Lower lobe of right lung (tissue), 2 donors: ENCODE measurements at regions not wholly inside any gene's neighbourhood (a gene's known extent, or its start where the extent isn't known, plus 50 kb on each side); places are given as distances from the start of the nearest gene placed in this dataset.

Experiments used
- ATAC-seq, 2 donors: fragments of 200-7000 bp; cut with Tn5 transposase; one replicate each; pipeline ENCODE4 v1.9.1; 2020 to 2022; ENCODE audit warnings: mild to moderate bottlenecking in 2 of 2, moderate library complexity in 2 of 2
- DNase-seq: peaks from one replicate; pipeline ENCODE4 v3.0.0-alpha.2; 2020
- H3K27ac ChIP-seq: fragments of 200-600 bp; one replicate; pipeline ENCODE4 v1.8.0; 2022
- H3K27me3 ChIP-seq: fragments of 200-600 bp; one replicate; pipeline ENCODE4 v1.8.0; 2022; ENCODE audit warnings: low read depth
- H3K36me3 ChIP-seq: fragments of 200-600 bp; one replicate; pipeline ENCODE4 v1.8.0; 2022; ENCODE audit warnings: mild to moderate bottlenecking
- H3K4me1 ChIP-seq: fragments of 200-600 bp; one replicate; pipeline ENCODE4 v1.8.0; 2022
- H3K4me3 ChIP-seq: fragments of 200-600 bp; one replicate; pipeline ENCODE4 v1.8.0; 2022; ENCODE audit warnings: mild to moderate bottlenecking
- H3K9me3 ChIP-seq: fragments of 200-600 bp; one replicate; pipeline ENCODE4 v1.8.0; 2022
- CTCF ChIP-seq: fragments of 200-600 bp; IDR thresholded peaks from one replicate; pipeline ENCODE4 v1.8.0; 2022; ENCODE audit warnings: antibody characterized with exemption, mild to moderate bottlenecking
- intact Hi-C: fragments of 100-400 bp; cut with DNase I; formaldehyde crosslinking; loops from one replicate; pipeline ENCODE4 v1.11.0; 2022
- donor health status: DM: no; HTN: yes; CAD: no; lungs with severe emphysema.

- Histone ChIP-seq H3K4me3 (no peak overlapping the region), H3K27ac (no peak overlapping the region), H3K27me3 (no peaks in the 10 kb centered on the region), H3K36me3 (no peaks in the 10 kb centered on the region), H3K9me3 (no peaks in the 10 kb centered on the region), H3K4me1 (no peaks in the 10 kb centered on the region)
- no peak for TF ChIP-seq CTCF
- intact Hi-C loops, result no loop called here
- ATAC-seq (no peak), DNase-seq (no peak)
Observed at GRCh38 chr4:171667906-171668305, 145.3 kb upstream of the GALNTL6 start.

DNA sequence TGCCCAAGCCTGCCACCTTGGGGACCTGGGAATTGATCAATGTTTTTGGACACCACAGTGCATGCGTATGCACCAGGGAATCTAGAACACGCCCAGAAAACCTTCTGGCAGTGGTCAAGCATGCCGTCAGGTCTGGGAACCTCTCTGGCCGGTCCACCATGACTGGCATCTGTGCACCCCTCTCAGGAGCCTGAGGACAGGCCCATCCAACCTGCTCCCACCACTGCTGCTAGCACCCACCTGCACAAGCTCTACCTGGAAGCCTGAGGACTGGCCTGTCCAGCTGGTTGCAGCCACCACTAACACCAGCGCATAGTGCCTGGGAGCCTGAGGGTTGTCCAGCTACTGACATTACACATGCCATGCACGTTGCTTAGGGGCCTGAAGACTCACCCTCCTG, 162.1 kb upstream of the GALNTL6 start:
- Histone ChIP-seq H3K4me3 (no peak overlapping the region), H3K36me3 (no peaks in the 10 kb centered on the region), H3K27ac (no peak overlapping the region), H3K9me3 (no peaks in the 10 kb centered on the region), H3K27me3 (no peaks in the 10 kb centered on the region), H3K4me1 (no peaks in the 10 kb centered on the region)
- no peak for DNase-seq
- peak in 1 of 2 donors; percentile 25 for ATAC-seq
- no peak for TF ChIP-seq CTCF
- intact Hi-C loops, result no loop called here

- DNase-seq (no peak), ATAC-seq (peak in 1 of 2 donors; percentile 34)
- Histone ChIP-seq H3K27me3 (no peaks in the 10 kb centered on the region), H3K36me3 (no peaks in the 10 kb centered on the region), H3K9me3 (no peaks in the 10 kb centered on the region), H3K4me3 (no peak overlapping the region), H3K4me1 (no peaks in the 10 kb centered on the region), H3K27ac (no peak overlapping the region)
- no peak for TF ChIP-seq CTCF
- intact Hi-C loops, result no loop called here
Observed at GRCh38 chr4:171650543-171650942, 162.7 kb upstream of the GALNTL6 start.

DNA sequence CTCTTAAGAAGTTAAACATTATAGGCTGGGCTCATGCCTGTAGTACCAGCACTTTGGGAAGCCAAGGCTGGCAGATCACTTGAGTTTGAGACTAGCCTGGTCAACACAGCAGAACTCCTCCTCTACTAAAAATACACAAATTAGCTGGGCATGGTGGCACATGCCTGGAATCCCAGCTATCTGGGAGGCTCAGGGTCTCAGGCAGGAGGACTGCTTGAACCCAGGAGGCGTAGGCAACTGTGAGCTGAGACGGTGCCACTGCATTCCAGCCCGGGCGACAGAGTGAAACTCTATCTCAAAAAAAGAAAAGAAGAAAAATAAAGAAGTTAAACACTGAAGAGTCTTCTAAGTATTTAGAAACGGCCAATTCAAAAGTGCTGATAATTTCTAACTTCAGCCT, 164.3 kb upstream of the GALNTL6 start:
- Histone ChIP-seq H3K4me1 (no peaks in the 10 kb centered on the region), H3K27ac (no peak overlapping the region)
- no peak for TF ChIP-seq CTCF

GRCh38 chr4:171646984-171647383, 166.2 kb upstream of the GALNTL6 start:
- intact Hi-C loops, result no loop called here
- no peak overlapping the region for H3K4me3 ChIP-seq
- H3K4me1 ChIP-seq, result no peaks in the 10 kb centered on the region
- no peaks in the 10 kb centered on the region for H3K9me3 ChIP-seq
- no peaks in the 10 kb centered on the region for H3K27me3 ChIP-seq
- no peaks in the 10 kb centered on the region for H3K36me3 ChIP-seq
- no peak for ATAC-seq
- DNase-seq, result no peak
- H3K27ac ChIP-seq, result no peak overlapping the region
- TF ChIP-seq CTCF, result no peak

More for the DNA sequence above, 164.3 kb upstream of the GALNTL6 start:
- intact Hi-C loops, result no loop called here
- DNase-seq (no peak), ATAC-seq (no peak)
- H3K27me3 ChIP-seq, result no peaks in the 10 kb centered on the region
- no peak overlapping the region for H3K4me3 ChIP-seq
- no peaks in the 10 kb centered on the region for H3K9me3 ChIP-seq
- H3K36me3 ChIP-seq, result no peaks in the 10 kb centered on the region
